Naive B cell (primary cell): ENCODE measurements at regions not wholly inside any gene's neighbourhood (a gene's known extent, or its start where the extent isn't known, plus 50 kb on each side); places are given as distances from the start of the nearest gene placed in this dataset.

Experiments
- ATAC-seq, 2 donors: fragments of 150-1000 bp; cut with Tn5 transposase; 2 replicates each; pipeline ENCODE4 v1.10.0; 2021; ENCODE audit warnings: low read depth in 2 of 2, mild to moderate bottlenecking in 2 of 2, moderate library complexity in 2 of 2
- DNase-seq: peaks from one replicate; pipeline ENCODE4 v3.0.0; 2022
- H3K27ac Mint-ChIP-seq, 6 donors: one replicate each; pipeline ENCODE4 v1.8.0; 2020 to 2022; ENCODE audit warnings: mild to moderate bottlenecking in 6 of 6, mixed read lengths in 6 of 6, moderate library complexity in 5 of 6, inconsistent platforms in 2 of 6
- H3K27me3 Mint-ChIP-seq, 3 donors: one replicate each; pipeline ENCODE4 v1.8.0; 2021 to 2022; ENCODE audit warnings: mixed read lengths in 3 of 3, mild to moderate bottlenecking in 1 of 3
- H3K36me3 Mint-ChIP-seq, 2 donors: one replicate each; pipeline ENCODE4 v1.8.0; 2020 to 2022; ENCODE audit warnings: mixed read lengths in 2 of 2, inconsistent platforms in 1 of 2, mild to moderate bottlenecking in 1 of 2
- H3K4me1 Mint-ChIP-seq, 3 donors: one replicate each; pipeline ENCODE4 v1.8.0; 2020 to 2022; ENCODE audit warnings: mixed read lengths in 3 of 3, inconsistent platforms in 1 of 3, mild to moderate bottlenecking in 1 of 3, moderate library complexity in 1 of 3
- H3K4me3 Mint-ChIP-seq, 8 donors: one replicate each; pipeline ENCODE4 v1.8.0; 2020 to 2022; ENCODE audit warnings: mild to moderate bottlenecking in 8 of 8, mixed read lengths in 8 of 8, moderate library complexity in 8 of 8, inconsistent platforms in 2 of 8
- H3K9me3 Mint-ChIP-seq, 7 donors: one replicate each; pipeline ENCODE4 v1.8.0; 2020 to 2022; ENCODE audit warnings: mixed read lengths in 7 of 7, mild to moderate bottlenecking in 5 of 7, inconsistent platforms in 2 of 7, moderate library complexity in 1 of 7

- Mint-ChIP-seq H3K27me3 (no peaks in the 10 kb centered on the region), H3K27ac (peak overlapping the region in 5 of 6 donors; percentile 10 to 69 (median 48)), H3K36me3 (peaks cover 0 to 10% of the 10 kb centered on the region in 2 donors), H3K9me3 (peaks cover 0 to 7% (median 0%) of the 10 kb centered on the region in 7 donors), H3K4me1 (peaks cover 39 to 72% (median 71%) of the 10 kb centered on the region in 3 donors), H3K4me3 (peak overlapping the region in 1 of 8 donors; percentile 51)
- no peak for ATAC-seq
- DNase-seq, result no peak
Measured at GRCh38 chr7:18320422-18320821, 175.1 kb upstream of the HDAC9 start.

- H3K4me3 Mint-ChIP-seq, result no peak overlapping the region
- peak overlapping the region in 3 of 6 donors; percentile 48 to 69 (median 50) for H3K27ac Mint-ChIP-seq
- no peaks in the 10 kb centered on the region for H3K27me3 Mint-ChIP-seq
- ATAC-seq, result peak; percentile 55 to 69
- H3K9me3 Mint-ChIP-seq, result peaks cover 0 to 7% (median 0%) of the 10 kb centered on the region in 7 donors
- peaks cover 0 to 6% of the 10 kb centered on the region in 2 donors for H3K36me3 Mint-ChIP-seq
- H3K4me1 Mint-ChIP-seq, result peaks cover 38 to 68% (median 64%) of the 10 kb centered on the region in 3 donors
- DNase-seq, result no peak
Measured at GRCh38 chr7:18320971-18321567, 174.5 kb upstream of the HDAC9 start.

DNA sequence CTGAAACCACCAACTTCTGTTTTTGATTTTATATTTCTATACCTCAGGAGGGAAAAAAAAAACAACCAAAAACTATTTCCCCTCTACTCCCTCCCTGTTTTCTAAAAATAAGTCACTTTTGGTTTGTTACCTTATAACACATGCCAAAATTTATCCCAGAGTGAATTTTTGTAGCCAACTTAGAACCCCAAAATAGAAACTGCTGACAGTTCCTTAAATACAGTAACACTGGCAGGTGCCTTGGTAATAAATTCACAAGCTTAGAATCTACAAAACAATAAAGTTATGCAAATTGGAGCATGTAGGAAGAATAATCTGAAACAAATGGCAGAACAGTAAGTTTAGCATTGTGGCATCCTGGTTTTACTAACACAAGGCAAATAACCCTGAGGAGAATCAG is 165.0 kb upstream of the HDAC9 start:
- Mint-ChIP-seq H3K36me3 (peaks cover 7 to 11% of the 10 kb centered on the region in 2 donors), H3K4me1 (peaks cover 36 to 60% (median 50%) of the 10 kb centered on the region in 3 donors), H3K27me3 (no peaks in the 10 kb centered on the region), H3K27ac (peak overlapping the region; percentile 39 to 88 (median 82)), H3K9me3 (peaks cover 0 to 4% (median 0%) of the 10 kb centered on the region in 7 donors), H3K4me3 (peak overlapping the region; percentile 17 to 89 (median 72))
- DNase-seq (no peak), ATAC-seq (peak; percentile 67 to 71)

- DNase-seq, result no peak
- H3K4me1 Mint-ChIP-seq, result peaks cover 44 to 73% (median 65%) of the 10 kb centered on the region in 3 donors
- no peaks in the 10 kb centered on the region for H3K27me3 Mint-ChIP-seq
- ATAC-seq, result no peak
- no peak overlapping the region for H3K27ac Mint-ChIP-seq
- H3K36me3 Mint-ChIP-seq, result peaks cover 13 to 26% of the 10 kb centered on the region in 2 donors
- peaks cover 4 to 21% (median 12%) of the 10 kb centered on the region in 7 donors for H3K9me3 Mint-ChIP-seq
- H3K4me3 Mint-ChIP-seq, result peak overlapping the region in 2 of 8 donors; percentile 6 to 75
Measured at GRCh38 chr7:18336626-18337025, 158.9 kb upstream of the HDAC9 start.

- H3K27ac Mint-ChIP-seq, result peak overlapping the region in 5 of 6 donors; percentile 10 to 89 (median 48)
- ATAC-seq, result peak; percentile 79 to 84
- peaks cover 4 to 27% (median 15%) of the 10 kb centered on the region in 7 donors for H3K9me3 Mint-ChIP-seq
- no peaks in the 10 kb centered on the region for H3K27me3 Mint-ChIP-seq
- peak; percentile 54 for DNase-seq
- peak overlapping the region; percentile 61 to 87 (median 80) for H3K4me3 Mint-ChIP-seq
- peaks cover 46 to 73% (median 65%) of the 10 kb centered on the region in 3 donors for H3K4me1 Mint-ChIP-seq
- H3K36me3 Mint-ChIP-seq, result peaks cover 13 to 26% of the 10 kb centered on the region in 2 donors
Measured at GRCh38 chr7:18337048-18337809, 158.3 kb upstream of the HDAC9 start.

- no peak for DNase-seq
- Mint-ChIP-seq H3K4me1 (peaks cover 47 to 71% (median 57%) of the 10 kb centered on the region in 3 donors), H3K27me3 (no peaks in the 10 kb centered on the region), H3K4me3 (peak overlapping the region; percentile 55 to 89 (median 69)), H3K36me3 (peaks cover 13 to 26% of the 10 kb centered on the region in 2 donors), H3K27ac (peak overlapping the region in 4 of 6 donors; percentile 24 to 97 (median 68)), H3K9me3 (peaks cover 4 to 28% (median 16%) of the 10 kb centered on the region in 7 donors)
- peak; percentile 42 to 48 for ATAC-seq
Measured at GRCh38 chr7:18338910-18339523, 156.5 kb upstream of the HDAC9 start.

GRCh38 chr7:18341756-18342155 is 153.8 kb upstream of the HDAC9 start:
- ATAC-seq (peak; percentile 56 to 61), DNase-seq (no peak)
- Mint-ChIP-seq H3K9me3 (peaks cover 4 to 28% (median 16%) of the 10 kb centered on the region in 7 donors), H3K36me3 (peaks cover 13 to 15% of the 10 kb centered on the region in 2 donors), H3K4me3 (peak overlapping the region in 4 of 8 donors; percentile 8 to 57 (median 42)), H3K27me3 (no peaks in the 10 kb centered on the region), H3K4me1 (peaks cover 43 to 65% (median 52%) of the 10 kb centered on the region in 3 donors), H3K27ac (peak overlapping the region in 4 of 6 donors; percentile 75 to 87 (median 86))

GRCh38 chr7:18343047-18343446 is 152.5 kb upstream of the HDAC9 start:
- no peak for DNase-seq
- Mint-ChIP-seq H3K4me3 (no peak overlapping the region), H3K27ac (no peak overlapping the region)

DNA sequence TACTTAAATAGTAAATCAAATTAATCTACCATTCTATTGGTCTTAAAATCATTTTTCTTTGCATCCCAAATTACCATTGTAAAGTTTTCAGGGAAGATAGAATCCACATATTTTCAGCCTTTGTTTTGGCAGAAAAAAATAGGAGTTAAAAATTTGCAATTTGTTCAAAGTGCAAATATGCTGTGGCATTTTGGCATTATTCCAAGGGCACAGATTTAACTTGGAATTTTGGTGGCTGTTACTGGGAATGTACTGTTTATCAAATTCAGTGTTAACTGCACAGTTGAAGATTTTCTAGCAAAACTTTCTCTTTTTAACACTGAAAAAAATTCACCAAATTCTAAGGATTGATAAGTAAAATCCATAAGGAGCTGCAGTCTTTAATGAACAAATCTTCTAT is 151.0 kb upstream of the HDAC9 start:
- H3K9me3 Mint-ChIP-seq, result peaks cover 4 to 28% (median 16%) of the 10 kb centered on the region in 7 donors
- DNase-seq, result no peak
- peaks cover 35 to 62% (median 49%) of the 10 kb centered on the region in 3 donors for H3K4me1 Mint-ChIP-seq
- no peak for ATAC-seq
- peaks cover 9 to 15% of the 10 kb centered on the region in 2 donors for H3K36me3 Mint-ChIP-seq
- H3K27me3 Mint-ChIP-seq, result no peaks in the 10 kb centered on the region
- H3K27ac Mint-ChIP-seq, result no peak overlapping the region
- H3K4me3 Mint-ChIP-seq, result no peak overlapping the region

More at GRCh38 chr7:18343047-18343446, 152.5 kb upstream of the HDAC9 start:
- Mint-ChIP-seq H3K9me3 (peaks cover 4 to 28% (median 16%) of the 10 kb centered on the region in 7 donors), H3K27me3 (no peaks in the 10 kb centered on the region), H3K4me1 (peaks cover 38 to 68% (median 55%) of the 10 kb centered on the region in 3 donors), H3K36me3 (peaks cover 13 to 15% of the 10 kb centered on the region in 2 donors)
- no peak for ATAC-seq

DNA sequence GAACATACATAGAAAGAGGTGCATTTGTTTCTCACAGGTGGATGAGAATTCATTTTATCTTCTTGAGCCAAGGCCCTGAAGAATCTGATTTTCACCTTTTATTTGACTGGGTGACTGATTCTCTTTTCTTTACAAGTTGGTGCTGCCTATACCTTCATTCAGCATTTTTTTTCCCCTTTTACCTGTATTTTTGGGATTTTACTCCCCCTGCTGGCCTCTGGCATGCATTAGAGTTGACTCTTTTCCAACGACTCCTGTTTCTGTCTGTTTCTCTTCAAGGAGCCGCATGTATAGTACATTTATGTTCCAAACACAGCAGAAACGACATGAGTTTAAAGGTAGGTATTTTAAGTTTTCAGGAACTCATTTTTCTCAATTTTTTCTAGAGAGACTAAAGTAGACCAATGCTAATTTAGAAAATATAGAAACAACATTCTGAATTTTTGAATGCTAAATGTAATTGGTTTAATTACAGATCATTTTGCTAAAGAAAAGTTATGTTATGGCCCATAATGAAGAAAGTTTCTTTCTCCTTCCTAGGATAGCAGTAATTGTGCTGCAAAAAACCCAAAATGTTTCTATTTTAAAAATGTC is 149.8 kb upstream of the HDAC9 start:
- H3K9me3 Mint-ChIP-seq, result peaks cover 0 to 16% (median 13%) of the 10 kb centered on the region in 7 donors
- no peak overlapping the region for H3K4me3 Mint-ChIP-seq
- peak; percentile 53 for DNase-seq
- H3K4me1 Mint-ChIP-seq, result peaks cover 30 to 52% (median 40%) of the 10 kb centered on the region in 3 donors
- H3K27me3 Mint-ChIP-seq, result no peaks in the 10 kb centered on the region
- H3K27ac Mint-ChIP-seq, result peak overlapping the region in 1 of 6 donors; percentile 80
- ATAC-seq, result peak; percentile 61 to 65
- peaks cover 7 to 9% of the 10 kb centered on the region in 2 donors for H3K36me3 Mint-ChIP-seq

- DNase-seq, result no peak
- peak; percentile 64 to 66 for ATAC-seq
- H3K36me3 Mint-ChIP-seq, result no peaks in the 10 kb centered on the region
- peaks cover 0 to 2% (median 1%) of the 10 kb centered on the region in 7 donors for H3K9me3 Mint-ChIP-seq
- peak overlapping the region in 2 of 8 donors; percentile 23 to 33 for H3K4me3 Mint-ChIP-seq
- H3K27me3 Mint-ChIP-seq, result no peaks in the 10 kb centered on the region
- peaks cover 26 to 40% (median 26%) of the 10 kb centered on the region in 3 donors for H3K4me1 Mint-ChIP-seq
- no peak overlapping the region for H3K27ac Mint-ChIP-seq
Measured at GRCh38 chr7:18347170-18347569, 148.4 kb upstream of the HDAC9 start.

DNA sequence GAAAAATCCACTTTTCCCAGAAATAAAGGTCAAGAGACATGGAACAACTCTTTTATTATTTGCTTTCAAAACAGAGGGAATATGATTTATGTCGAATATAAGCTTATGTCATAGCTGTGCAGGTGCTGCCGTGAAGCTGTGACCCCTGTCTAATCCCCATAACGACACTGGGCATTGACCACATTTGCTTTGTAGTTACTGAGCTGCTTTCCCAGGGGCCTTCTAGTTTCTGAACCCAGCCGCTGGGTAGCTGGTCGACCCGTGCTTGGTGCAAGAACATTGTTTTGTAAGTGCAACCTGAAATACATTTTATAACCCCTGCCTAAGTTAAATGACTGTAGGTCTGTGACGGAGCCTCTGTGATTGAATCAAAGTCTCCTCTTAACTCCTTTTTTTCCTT is 144.9 kb upstream of the HDAC9 start:
- DNase-seq, result no peak
- Mint-ChIP-seq H3K36me3 (no peaks in the 10 kb centered on the region), H3K4me3 (no peak overlapping the region), H3K4me1 (peaks cover 14 to 24% (median 17%) of the 10 kb centered on the region in 3 donors), H3K9me3 (no peaks in the 10 kb centered on the region), H3K27ac (peak overlapping the region in 1 of 6 donors; percentile 10), H3K27me3 (no peaks in the 10 kb centered on the region)
- ATAC-seq, result no peak
